ENCODE measurements at regions not wholly inside any gene's neighbourhood (a gene's known extent, or its start where the extent isn't known, plus 50 kb on each side); places are given as distances from the start of the nearest gene placed in this dataset.

- intact Hi-C loops (cut with micrococcal nuclease): no loop called here
- H3K4me3 Mint-ChIP-seq: no peak overlapping the region
- H3K27ac Mint-ChIP-seq: no peak overlapping the region
- no peaks in the 10 kb centered on the region for H3K4me1 Mint-ChIP-seq (ENCODE audit: low read depth)
- H3K27me3 Mint-ChIP-seq: no peaks in the 10 kb centered on the region
- H3K9me3 Mint-ChIP-seq: no peaks in the 10 kb centered on the region
- H3K36me3 Mint-ChIP-seq (ENCODE audit: low read depth): no peaks in the 10 kb centered on the region
Measured at GRCh38 chr9:18124760-18125159, 349.2 kb upstream of the ADAMTSL1 start.

DNA sequence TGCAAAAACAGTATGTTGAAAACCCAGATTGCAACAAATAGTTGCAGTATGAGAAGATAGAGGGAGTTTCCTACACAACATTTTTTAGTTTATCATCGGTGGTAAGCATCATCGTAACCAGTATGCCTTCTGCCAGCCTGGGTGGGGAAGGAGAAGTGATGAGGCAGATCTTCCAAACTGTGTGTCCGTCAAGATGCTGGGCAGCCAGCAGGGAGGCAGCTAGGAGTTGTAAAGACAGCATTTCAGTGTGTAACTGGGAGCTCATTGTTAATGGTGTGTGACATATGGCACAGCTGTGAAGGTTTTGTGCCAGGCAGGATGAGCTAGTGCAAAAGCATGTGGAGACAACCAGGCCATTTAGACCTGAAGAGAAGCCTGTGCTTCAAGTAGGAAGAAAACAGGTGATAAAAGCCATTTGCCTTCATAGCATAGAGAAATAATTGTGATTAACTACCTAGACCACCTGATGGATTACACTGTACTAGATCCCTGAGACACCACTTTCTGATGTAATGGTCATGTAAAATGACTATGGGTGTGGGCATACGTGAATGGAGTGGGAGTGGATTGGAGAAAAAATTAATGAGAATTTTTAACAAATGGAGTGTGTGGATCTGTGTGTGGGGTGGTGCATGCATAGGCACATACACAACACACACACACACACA is 347.0 kb upstream of the ADAMTSL1 start:
- Mint-ChIP-seq H3K4me3 (no peak overlapping the region), H3K27ac (no peak overlapping the region), H3K9me3 (peaks cover 3% of the 10 kb centered on the region), H3K27me3 (no peaks in the 10 kb centered on the region), H3K36me3 (ENCODE audit: low read depth) (no peaks in the 10 kb centered on the region), H3K4me1 (ENCODE audit: low read depth) (no peaks in the 10 kb centered on the region)
- intact Hi-C loops (cut with micrococcal nuclease): no loop called here

GRCh38 chr9:18127499-18127875 is 346.5 kb upstream of the ADAMTSL1 start:
- intact Hi-C loops (cut with micrococcal nuclease): no loop called here
- no peak overlapping the region for H3K4me3 Mint-ChIP-seq
- no peaks in the 10 kb centered on the region for H3K36me3 Mint-ChIP-seq (ENCODE audit: low read depth)
- H3K27me3 Mint-ChIP-seq: no peaks in the 10 kb centered on the region
- H3K27ac Mint-ChIP-seq: no peak overlapping the region
- H3K9me3 Mint-ChIP-seq: peaks cover 8% of the 10 kb centered on the region
- no peaks in the 10 kb centered on the region for H3K4me1 Mint-ChIP-seq (ENCODE audit: low read depth)

GRCh38 chr9:18129809-18130334 is 344.1 kb upstream of the ADAMTSL1 start:
- Mint-ChIP-seq H3K4me3 (no peak overlapping the region), H3K36me3 (ENCODE audit: low read depth) (no peaks in the 10 kb centered on the region), H3K27me3 (no peaks in the 10 kb centered on the region), H3K9me3 (peaks cover 13% of the 10 kb centered on the region), H3K27ac (no peak overlapping the region), H3K4me1 (ENCODE audit: low read depth) (no peaks in the 10 kb centered on the region)
- intact Hi-C loops (cut with micrococcal nuclease): no loop called here

DNA sequence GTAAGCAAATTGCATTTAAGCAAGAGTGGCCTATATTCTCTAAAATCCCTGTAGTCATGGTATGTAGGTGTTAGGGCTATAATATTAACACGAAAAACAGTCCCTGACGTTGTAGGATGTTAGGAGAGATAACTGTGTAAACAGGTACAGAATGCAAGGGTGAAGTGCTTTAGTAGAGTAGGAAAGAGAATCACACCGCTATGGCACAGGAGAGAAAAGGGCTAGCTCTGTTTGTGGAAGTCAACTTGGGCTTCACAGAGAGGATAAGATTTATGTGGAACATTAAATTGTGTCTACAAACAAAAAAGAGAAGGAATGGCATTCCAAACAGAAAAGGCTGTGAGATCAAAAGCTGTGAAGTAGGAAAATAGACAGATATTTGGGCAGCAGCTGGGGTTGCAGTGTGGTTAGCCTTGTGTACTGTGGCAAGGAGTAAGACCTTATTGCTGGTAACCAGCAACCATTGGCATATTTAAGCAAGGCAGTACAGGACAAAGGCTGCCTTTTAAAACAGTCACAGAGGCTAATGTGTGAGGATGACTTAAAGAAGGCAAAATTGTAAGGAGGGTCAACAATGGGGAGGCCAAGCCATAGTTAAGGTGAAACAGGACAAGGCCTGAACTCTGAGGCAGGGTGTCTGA is 337.5 kb upstream of the ADAMTSL1 start:
- H3K27me3 Mint-ChIP-seq: no peaks in the 10 kb centered on the region
- no peaks in the 10 kb centered on the region for H3K4me1 Mint-ChIP-seq (ENCODE audit: low read depth)
- no peak overlapping the region for H3K27ac Mint-ChIP-seq
- intact Hi-C loops (cut with micrococcal nuclease): no loop called here
- H3K36me3 Mint-ChIP-seq (ENCODE audit: low read depth): no peaks in the 10 kb centered on the region
- H3K9me3 Mint-ChIP-seq: peaks cover 13% of the 10 kb centered on the region
- no peak overlapping the region for H3K4me3 Mint-ChIP-seq

DNA sequence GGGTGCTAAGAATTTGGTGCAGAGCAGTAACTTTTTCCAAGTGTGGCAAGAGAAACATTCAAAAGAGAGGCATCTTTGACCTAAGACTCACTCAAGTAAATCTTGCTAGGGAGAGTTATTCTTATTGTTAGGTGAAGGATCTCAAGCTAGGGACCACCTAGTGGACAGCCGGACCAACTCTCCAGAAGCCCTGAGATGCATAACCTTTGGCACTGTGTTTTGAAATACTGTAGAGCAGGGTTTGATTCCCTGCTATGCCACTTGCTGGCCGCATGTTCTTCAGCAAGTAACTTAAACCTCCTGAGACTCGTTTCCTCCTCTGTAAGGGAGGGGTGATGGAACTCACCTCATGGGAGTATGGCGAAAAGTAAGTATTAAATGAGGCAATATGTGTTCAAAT is 336.1 kb upstream of the ADAMTSL1 start:
- Mint-ChIP-seq H3K27me3 (no peaks in the 10 kb centered on the region), H3K4me3 (no peak overlapping the region), H3K36me3 (ENCODE audit: low read depth) (no peaks in the 10 kb centered on the region), H3K27ac (no peak overlapping the region), H3K9me3 (peaks cover 2% of the 10 kb centered on the region), H3K4me1 (ENCODE audit: low read depth) (no peaks in the 10 kb centered on the region)
- intact Hi-C loops (cut with micrococcal nuclease): no loop called here

DNA sequence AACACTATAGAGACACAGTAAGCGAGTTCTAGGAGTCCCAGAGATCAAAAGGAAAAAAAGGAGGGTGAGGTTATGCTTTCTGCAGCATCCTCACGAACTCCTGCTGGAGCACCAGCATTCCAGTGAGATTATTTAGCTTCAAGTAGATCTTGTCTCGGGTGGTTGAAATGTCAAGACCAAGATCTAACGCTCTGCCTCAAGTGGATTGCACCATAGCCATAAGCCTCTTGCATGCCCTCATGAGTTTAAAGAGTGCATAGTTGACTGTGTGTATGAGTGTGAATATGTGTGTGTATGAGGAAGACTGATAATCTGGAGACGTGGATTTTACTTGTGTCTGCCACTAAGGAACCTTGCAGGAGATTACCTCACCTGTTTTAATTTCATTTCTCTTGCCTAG is 335.3 kb upstream of the ADAMTSL1 start:
- H3K4me3 Mint-ChIP-seq: no peak overlapping the region
- H3K36me3 Mint-ChIP-seq (ENCODE audit: low read depth): no peaks in the 10 kb centered on the region
- no peaks in the 10 kb centered on the region for H3K4me1 Mint-ChIP-seq (ENCODE audit: low read depth)
- intact Hi-C loops (cut with micrococcal nuclease): no loop called here
- no peak overlapping the region for H3K27ac Mint-ChIP-seq
- H3K9me3 Mint-ChIP-seq: no peaks in the 10 kb centered on the region
- no peaks in the 10 kb centered on the region for H3K27me3 Mint-ChIP-seq

DNA sequence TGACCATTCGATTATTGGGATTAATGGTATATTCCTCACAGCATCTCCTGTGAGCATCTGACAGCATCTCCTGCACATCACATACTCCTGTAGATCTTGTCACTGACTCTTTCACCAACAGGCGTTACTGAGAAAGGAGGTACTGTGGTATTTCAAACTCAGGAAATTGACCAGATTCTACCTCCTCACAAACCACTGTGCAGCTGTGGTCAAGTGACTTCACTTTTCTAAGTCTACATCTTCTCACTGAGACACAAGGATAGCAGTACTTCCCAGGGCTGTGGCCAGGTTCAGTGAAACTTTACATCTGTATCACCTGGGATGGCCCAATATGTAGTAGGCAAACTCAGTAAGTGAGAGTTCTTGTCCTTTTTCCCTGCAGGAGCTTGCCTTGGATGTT is 332.3 kb upstream of the ADAMTSL1 start:
- no peak overlapping the region for H3K27ac Mint-ChIP-seq
- H3K9me3 Mint-ChIP-seq: no peaks in the 10 kb centered on the region
- H3K4me1 Mint-ChIP-seq (ENCODE audit: low read depth): no peaks in the 10 kb centered on the region
- H3K4me3 Mint-ChIP-seq: no peak overlapping the region
- intact Hi-C loops (cut with micrococcal nuclease): no loop called here
- no peaks in the 10 kb centered on the region for H3K27me3 Mint-ChIP-seq
- no peaks in the 10 kb centered on the region for H3K36me3 Mint-ChIP-seq (ENCODE audit: low read depth)

DNA sequence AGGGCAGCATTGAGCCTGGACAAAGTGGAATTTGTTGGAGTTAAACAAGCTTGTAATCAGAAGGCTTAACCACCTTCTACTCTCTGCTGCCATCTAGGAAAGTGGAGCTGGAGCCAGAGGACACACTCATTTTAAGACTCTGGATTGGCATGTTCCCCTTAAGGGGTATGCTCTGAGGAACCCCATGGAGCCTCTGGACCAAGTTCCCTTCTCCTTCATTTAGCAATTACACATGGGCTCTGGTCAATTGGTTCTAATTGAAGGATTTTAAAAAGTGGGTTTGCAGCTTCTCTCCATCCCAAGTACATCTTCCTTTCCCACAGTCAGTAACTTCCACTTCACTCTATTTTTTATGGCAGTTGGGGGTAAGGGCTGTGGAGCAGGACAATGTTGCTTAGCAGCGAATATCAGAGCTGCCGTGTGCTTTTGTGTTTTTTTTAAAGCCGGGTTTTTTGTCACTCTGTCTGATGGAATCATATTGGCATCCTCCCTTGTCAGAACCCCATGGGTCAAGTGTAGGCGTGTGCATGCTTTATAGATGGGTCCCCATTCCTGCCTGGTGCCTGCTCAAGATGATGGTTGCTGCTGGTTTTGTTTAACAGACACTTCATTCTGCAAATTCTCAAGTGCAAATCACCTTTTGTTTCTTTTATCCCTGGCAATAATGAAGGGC is 330.7 kb upstream of the ADAMTSL1 start:
- Mint-ChIP-seq H3K4me3 (no peak overlapping the region), H3K4me1 (ENCODE audit: low read depth) (no peaks in the 10 kb centered on the region), H3K36me3 (ENCODE audit: low read depth) (no peaks in the 10 kb centered on the region), H3K9me3 (no peaks in the 10 kb centered on the region), H3K27ac (no peak overlapping the region), H3K27me3 (no peaks in the 10 kb centered on the region)
- intact Hi-C loops (cut with micrococcal nuclease): no loop called here

DNA sequence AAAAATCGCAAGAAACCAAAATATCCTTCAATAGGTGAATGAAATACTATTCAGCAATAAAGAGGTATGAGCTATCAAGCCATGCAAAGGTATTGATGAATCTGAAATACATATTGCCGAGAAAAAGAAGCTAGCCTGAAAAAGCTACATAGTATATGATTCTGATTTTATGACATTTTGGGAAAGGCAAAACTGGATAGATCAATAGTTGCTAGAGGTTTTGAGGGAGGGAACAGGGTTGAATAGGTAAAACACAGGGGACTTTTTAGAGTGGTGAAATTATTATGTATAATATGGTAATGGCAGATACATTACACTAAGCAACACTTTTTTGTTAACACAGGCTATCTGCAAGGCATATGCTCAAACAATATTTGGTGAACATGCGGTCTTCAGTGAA is 327.6 kb upstream of the ADAMTSL1 start:
- H3K27ac Mint-ChIP-seq: no peak overlapping the region
- no peaks in the 10 kb centered on the region for H3K4me1 Mint-ChIP-seq (ENCODE audit: low read depth)
- H3K36me3 Mint-ChIP-seq (ENCODE audit: low read depth): no peaks in the 10 kb centered on the region
- no peaks in the 10 kb centered on the region for H3K9me3 Mint-ChIP-seq
- intact Hi-C loops (cut with micrococcal nuclease): no loop called here
- H3K4me3 Mint-ChIP-seq: no peak overlapping the region
- H3K27me3 Mint-ChIP-seq: no peaks in the 10 kb centered on the region

DNA sequence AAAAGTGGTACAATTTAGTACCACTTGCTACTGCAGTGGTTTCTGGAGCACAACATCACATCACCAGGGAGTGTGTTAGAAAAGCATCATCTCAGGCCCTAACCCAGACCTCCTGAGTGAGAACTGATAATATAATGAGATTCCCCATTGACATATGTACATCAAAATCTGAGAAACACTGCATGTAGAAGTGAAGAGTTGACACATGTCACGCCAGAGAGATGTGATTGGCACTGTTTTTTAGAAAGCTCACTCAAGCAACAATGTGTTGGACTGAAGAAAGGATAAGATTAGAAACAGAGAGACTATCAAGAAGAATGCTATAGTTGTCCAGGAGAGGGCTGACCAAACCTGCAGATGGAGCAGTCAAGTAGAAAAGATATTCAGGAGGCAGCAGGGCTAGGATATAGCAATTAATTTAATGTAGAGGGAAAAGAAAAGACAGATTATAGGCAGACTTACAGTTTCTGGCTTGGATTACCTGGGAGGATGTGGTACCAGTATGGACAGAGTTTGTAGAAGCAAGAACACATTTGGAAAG is 324.4 kb upstream of the ADAMTSL1 start:
- H3K27me3 Mint-ChIP-seq: no peaks in the 10 kb centered on the region
- no peaks in the 10 kb centered on the region for H3K9me3 Mint-ChIP-seq
- intact Hi-C loops (cut with micrococcal nuclease): no loop called here
- no peak overlapping the region for H3K4me3 Mint-ChIP-seq
- H3K36me3 Mint-ChIP-seq (ENCODE audit: low read depth): no peaks in the 10 kb centered on the region
- H3K27ac Mint-ChIP-seq: no peak overlapping the region
- H3K4me1 Mint-ChIP-seq (ENCODE audit: low read depth): no peaks in the 10 kb centered on the region

GRCh38 chr9:18154661-18155060 is 319.3 kb upstream of the ADAMTSL1 start:
- intact Hi-C loops (cut with micrococcal nuclease): no loop called here
- H3K4me1 Mint-ChIP-seq (ENCODE audit: low read depth): no peaks in the 10 kb centered on the region
- H3K4me3 Mint-ChIP-seq: no peak overlapping the region
- H3K9me3 Mint-ChIP-seq: no peaks in the 10 kb centered on the region
- no peak overlapping the region for H3K27ac Mint-ChIP-seq
- no peaks in the 10 kb centered on the region for H3K27me3 Mint-ChIP-seq
- H3K36me3 Mint-ChIP-seq (ENCODE audit: low read depth): no peaks in the 10 kb centered on the region

- Mint-ChIP-seq H3K4me1 (ENCODE audit: low read depth) (no peaks in the 10 kb centered on the region), H3K27ac (no peak overlapping the region), H3K9me3 (no peaks in the 10 kb centered on the region), H3K4me3 (no peak overlapping the region), H3K27me3 (no peaks in the 10 kb centered on the region), H3K36me3 (ENCODE audit: low read depth) (no peaks in the 10 kb centered on the region)
- intact Hi-C loops (cut with micrococcal nuclease): no loop called here
Measured at GRCh38 chr9:18159254-18159653, 314.7 kb upstream of the ADAMTSL1 start.

DNA sequence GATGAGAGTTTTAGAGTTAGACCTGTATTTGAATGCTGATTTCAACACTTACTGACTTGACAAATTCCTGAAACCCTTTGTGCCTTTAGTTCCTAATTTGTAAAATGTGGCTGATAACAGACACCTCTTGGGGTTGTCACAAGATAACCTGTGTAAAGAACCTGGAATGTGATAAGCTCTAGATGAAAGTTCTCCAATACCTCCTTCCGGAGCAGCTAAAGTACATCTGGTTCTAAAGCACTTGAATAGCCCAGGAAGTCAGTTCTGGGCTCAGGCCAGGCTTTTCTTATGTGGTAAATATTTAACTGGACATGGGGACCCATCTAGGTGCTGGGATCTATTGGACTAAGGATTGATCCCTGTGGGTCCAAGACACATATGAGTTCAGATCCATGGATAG is 310.8 kb upstream of the ADAMTSL1 start:
- no peaks in the 10 kb centered on the region for H3K4me1 Mint-ChIP-seq (ENCODE audit: low read depth)
- no peak overlapping the region for H3K27ac Mint-ChIP-seq
- H3K9me3 Mint-ChIP-seq: no peaks in the 10 kb centered on the region
- intact Hi-C loops (cut with micrococcal nuclease): no loop called here
- no peaks in the 10 kb centered on the region for H3K27me3 Mint-ChIP-seq
- no peak overlapping the region for H3K4me3 Mint-ChIP-seq
- no peaks in the 10 kb centered on the region for H3K36me3 Mint-ChIP-seq (ENCODE audit: low read depth)
